ENCODE measurements at regions not wholly inside any gene's neighbourhood (a gene's known extent, or its start where the extent isn't known, plus 50 kb on each side); places are given as distances from the start of the nearest gene placed in this dataset.
A peak's percentile ranks its signal among the peaks of the same experiment; 100 is the strongest.

DNA sequence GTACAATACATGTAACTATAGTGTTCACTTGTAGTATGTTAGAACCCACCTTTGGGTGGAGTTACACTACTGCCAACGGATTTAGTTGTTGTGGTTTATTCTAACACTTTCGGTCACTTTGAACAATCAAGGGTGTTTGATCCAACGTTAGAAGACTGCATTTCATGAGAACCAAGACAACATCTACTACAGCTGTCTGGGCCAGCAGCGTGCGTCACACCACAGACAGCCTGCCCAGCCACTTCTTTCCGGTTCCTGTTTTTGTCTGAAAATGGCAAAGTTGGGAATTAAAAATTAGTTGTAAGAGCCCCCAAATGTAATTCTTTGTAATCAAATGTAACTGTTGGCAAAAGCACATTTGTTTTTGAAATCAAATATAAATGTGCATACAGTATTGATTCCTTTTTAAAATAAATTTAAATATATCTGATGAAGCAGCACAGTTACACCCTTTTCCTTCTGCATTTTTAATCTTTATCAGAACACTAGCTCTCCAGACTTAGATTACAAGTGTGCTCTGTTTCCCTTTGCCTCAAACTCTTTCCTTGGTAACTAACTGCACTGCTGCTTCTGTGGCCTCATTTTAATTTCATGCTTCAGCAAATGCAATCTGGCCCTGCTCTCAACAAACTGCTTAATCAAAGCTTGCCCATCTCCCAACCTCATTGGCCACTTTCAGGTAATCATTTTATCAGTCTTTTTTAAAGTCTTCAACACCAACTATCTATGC lies 86.6 kb upstream of the DPH5 start (continued):
- TF ChIP-seq, protein P1, sequence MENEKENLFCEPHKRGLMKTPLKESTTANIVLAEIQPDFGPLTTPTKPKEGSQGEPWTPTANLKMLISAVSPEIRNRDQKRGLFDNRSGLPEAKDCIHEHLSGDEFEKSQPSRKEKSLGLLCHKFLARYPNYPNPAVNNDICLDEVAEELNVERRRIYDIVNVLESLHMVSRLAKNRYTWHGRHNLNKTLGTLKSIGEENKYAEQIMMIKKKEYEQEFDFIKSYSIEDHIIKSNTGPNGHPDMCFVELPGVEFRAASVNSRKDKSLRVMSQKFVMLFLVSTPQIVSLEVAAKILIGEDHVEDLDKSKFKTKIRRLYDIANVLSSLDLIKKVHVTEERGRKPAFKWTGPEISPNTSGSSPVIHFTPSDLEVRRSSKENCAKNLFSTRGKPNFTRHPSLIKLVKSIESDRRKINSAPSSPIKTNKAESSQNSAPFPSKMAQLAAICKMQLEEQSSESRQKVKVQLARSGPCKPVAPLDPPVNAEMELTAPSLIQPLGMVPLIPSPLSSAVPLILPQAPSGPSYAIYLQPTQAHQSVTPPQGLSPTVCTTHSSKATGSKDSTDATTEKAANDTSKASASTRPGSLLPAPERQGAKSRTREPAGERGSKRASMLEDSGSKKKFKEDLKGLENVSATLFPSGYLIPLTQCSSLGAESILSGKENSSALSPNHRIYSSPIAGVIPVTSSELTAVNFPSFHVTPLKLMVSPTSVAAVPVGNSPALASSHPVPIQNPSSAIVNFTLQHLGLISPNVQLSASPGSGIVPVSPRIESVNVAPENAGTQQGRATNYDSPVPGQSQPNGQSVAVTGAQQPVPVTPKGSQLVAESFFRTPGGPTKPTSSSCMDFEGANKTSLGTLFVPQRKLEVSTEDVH (IDR thresholded peaks at IDR 0.05; ENCODE audit: low read depth, partially characterized antibody), result no peak

DNA sequence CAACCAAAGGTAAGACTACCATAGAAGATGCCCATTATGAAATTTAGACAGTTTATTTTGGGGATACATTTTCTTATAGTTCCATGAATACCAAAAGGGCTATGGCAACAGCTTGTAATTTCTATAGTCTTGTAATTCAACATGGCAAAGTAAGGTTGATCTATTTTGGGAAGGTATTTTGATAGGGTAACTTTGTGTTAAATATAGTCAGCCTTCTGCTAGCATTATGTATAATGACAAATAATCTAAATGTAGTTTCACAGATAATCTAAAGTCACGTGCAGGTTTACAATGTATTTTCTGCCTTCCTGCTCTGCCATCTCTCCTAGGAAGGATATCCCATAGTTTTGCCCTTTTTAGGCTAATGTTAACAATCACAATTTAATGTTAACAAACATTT lies 85.9 kb upstream of the DPH5 start:
- no TSS peak for BruUV-seq (replicated peaks)
- ChIA-PET POLR2A (no interaction called here), RAD21 (ENCODE audit: unreplicated experiment) (no interaction called here), SMC1A (ENCODE audit: uncharacterized antibody, unreplicated experiment) (interaction anchor here (1.6 to 2.1 kb wide), 2 partner anchors 10 to 329 kb away, joined by 3 to 11 read pairs; no protein-coding TSS in a partner anchor), CTCF (interaction anchor here (2.1 kb wide), 1 partner anchor 15 kb away, joined by 4 read pairs; no protein-coding TSS in a partner anchor)
- FAIRE-seq (no peak), ATAC-seq (no peak), DNase-seq (ENCODE audit: low read depth, low spot score) (no peak)
- in situ Hi-C loops (cut with MboI) (no loop called here), intact Hi-C loops (cut with micrococcal nuclease; ENCODE audit: unreplicated experiment) (no loop called here)
- TF ChIP-seq ZZZ3 (IDR thresholded peaks at IDR 0.05; ENCODE audit: control insufficient read depth, insufficient read length, low read depth), result no peak
- no peak for TF ChIP-seq RUNX3 (IDR thresholded peaks at IDR 0.05; ENCODE audit: low read length)
- TF ChIP-seq SUPT20H (IDR thresholded peaks at IDR 0.05; ENCODE audit: borderline replicate concordance, control insufficient read depth, low read depth, low read length), result no peak
- no peak for TF ChIP-seq NR2F1 (conservative IDR thresholded peaks at IDR 0.05)
- TF ChIP-seq, protein P2, sequence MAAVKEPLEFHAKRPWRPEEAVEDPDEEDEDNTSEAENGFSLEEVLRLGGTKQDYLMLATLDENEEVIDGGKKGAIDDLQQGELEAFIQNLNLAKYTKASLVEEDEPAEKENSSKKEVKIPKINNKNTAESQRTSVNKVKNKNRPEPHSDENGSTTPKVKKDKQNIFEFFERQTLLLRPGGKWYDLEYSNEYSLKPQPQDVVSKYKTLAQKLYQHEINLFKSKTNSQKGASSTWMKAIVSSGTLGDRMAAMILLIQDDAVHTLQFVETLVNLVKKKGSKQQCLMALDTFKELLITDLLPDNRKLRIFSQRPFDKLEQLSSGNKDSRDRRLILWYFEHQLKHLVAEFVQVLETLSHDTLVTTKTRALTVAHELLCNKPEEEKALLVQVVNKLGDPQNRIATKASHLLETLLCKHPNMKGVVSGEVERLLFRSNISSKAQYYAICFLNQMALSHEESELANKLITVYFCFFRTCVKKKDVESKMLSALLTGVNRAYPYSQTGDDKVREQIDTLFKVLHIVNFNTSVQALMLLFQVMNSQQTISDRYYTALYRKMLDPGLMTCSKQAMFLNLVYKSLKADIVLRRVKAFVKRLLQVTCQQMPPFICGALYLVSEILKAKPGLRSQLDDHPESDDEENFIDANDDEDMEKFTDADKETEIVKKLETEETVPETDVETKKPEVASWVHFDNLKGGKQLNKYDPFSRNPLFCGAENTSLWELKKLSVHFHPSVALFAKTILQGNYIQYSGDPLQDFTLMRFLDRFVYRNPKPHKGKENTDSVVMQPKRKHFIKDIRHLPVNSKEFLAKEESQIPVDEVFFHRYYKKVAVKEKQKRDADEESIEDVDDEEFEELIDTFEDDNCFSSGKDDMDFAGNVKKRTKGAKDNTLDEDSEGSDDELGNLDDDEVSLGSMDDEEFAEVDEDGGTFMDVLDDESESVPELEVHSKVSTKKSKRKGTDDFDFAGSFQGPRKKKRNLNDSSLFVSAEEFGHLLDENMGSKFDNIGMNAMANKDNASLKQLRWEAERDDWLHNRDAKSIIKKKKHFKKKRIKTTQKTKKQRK (IDR thresholded peaks at IDR 0.05; ENCODE audit: low read depth, low read length), result no peak
- no peak for TF ChIP-seq TCF3 (IDR thresholded peaks at IDR 0.05; ENCODE audit: borderline replicate concordance, insufficient read depth, low read depth, low read length)
- no peak for TF ChIP-seq FOXK2 (IDR thresholded peaks at IDR 0.05)
- TF ChIP-seq FOXM1 (IDR thresholded peaks at IDR 0.05; ENCODE audit: low read depth, low read length), result no peak
- H3K4me1 ChIP-seq (ENCODE audit: control insufficient read depth, insufficient read depth, low read length), result peaks cover 11% of the 10 kb centered on the region
- no peaks in the 10 kb centered on the region for H3K36me3 ChIP-seq (ENCODE audit: control insufficient read depth in 2 of 2, insufficient read depth in 2 of 2, low read length in 1 of 2)
- peak overlapping the region; percentile 1; the same call in 1 of the 2 replicates for H3K4me2 ChIP-seq (ENCODE audit: control insufficient read depth, insufficient read depth)
- H3K4me3 ChIP-seq, result no peak overlapping the region
- no peaks in the 10 kb centered on the region for H4K20me1 ChIP-seq (ENCODE audit: control insufficient read depth, insufficient read depth)
- 96% methylated on average over 1 of the region's 1 CpG for WGBS (ENCODE audit: insufficient coverage, insufficient replicate concordance, low lambda C conversion rate, missing lambda C conversion rate)
- H3K27ac ChIP-seq (ENCODE audit: control insufficient read depth, insufficient read depth), result peak overlapping the region; percentile 11; the same call in 1 of the 2 replicates
- H3K27me3 ChIP-seq (replicated peaks in 1 of 2; ENCODE audit: control insufficient read depth in 2 of 2, insufficient read depth in 2 of 2, low read length in 1 of 2), result no peaks in the 10 kb centered on the region
- no peaks in the 10 kb centered on the region for H3K79me2 ChIP-seq (ENCODE audit: control insufficient read depth, insufficient read depth, low read length)
- no peaks in the 10 kb centered on the region for H3K9me3 ChIP-seq (replicated peaks; ENCODE audit: control insufficient read depth, insufficient read depth, low read length)
- no peak overlapping the region for H3K9ac ChIP-seq (ENCODE audit: control insufficient read depth, insufficient read depth, low read length)
- peak overlapping the region; percentile 31; the same call in 1 of the 2 replicates for H2AFZ ChIP-seq (ENCODE audit: control insufficient read depth, low read depth, low read length)
